ENCODE measurements at regions not wholly inside any gene's neighbourhood (a gene's known extent, or its start where the extent isn't known, plus 50 kb on each side); places are given as distances from the start of the nearest gene placed in this dataset.

GRCh38 chr9:107638521-107639310 lies 149.1 kb upstream of the KLF4 start:
- DNase-seq = peak; percentile 88
- Histone ChIP-seq H3K9me3 (no peaks in the 10 kb centered on the region), H3K4me1 (peaks cover 11 to 23% (median 17%) of the 10 kb centered on the region in 4 donors), H3K36me3 (no peaks in the 10 kb centered on the region), H3K4me3 (peak overlapping the region in 3 of 4 donors; percentile 37 to 53 (median 38)), H3K27ac (peak overlapping the region; percentile 84 to 97 (median 92)), H3K27me3 (no peaks in the 10 kb centered on the region)
- TF ChIP-seq CTCF (IDR thresholded peaks at IDR 0.05) (no peak), EP300 (IDR thresholded peaks at IDR 0.05; ENCODE audit: low read depth) (no peak), POLR2A (IDR thresholded peaks at IDR 0.05) (peak; percentile 62), POLR2AphosphoS5 (IDR thresholded peaks at IDR 0.05) (peak; percentile 53 to 82 (median 80))
- intact Hi-C loops (cut with DNase I; ENCODE audit: low total_unique reads) = loop anchor here (2.0 to 5.0 kb wide), 2 partner anchors 112 to 1749 kb away; no protein-coding TSS in a partner anchor
- 15 to 20% methylated on average over 6 to 7 of the region's 7 CpGs for WGBS, 2 donors (ENCODE audit: low coverage in 1 of 2)
- in situ Hi-C loops (cut with MboI; ENCODE audit: low pct_ligation_motif_present in 1 of 4, low pct_unique_long_range_greater_than_20kb in 1 of 4, low sequenced_read_pairs in 3 of 4) = no loop called here

- DNase-seq = peak; percentile 80
- intact Hi-C loops (cut with DNase I; ENCODE audit: low total_unique reads) (loop anchor here (2.0 to 5.0 kb wide), 3 partner anchors 113 to 1750 kb away; no protein-coding TSS in a partner anchor), in situ Hi-C loops (cut with MboI; ENCODE audit: low pct_ligation_motif_present in 1 of 4, low pct_unique_long_range_greater_than_20kb in 1 of 4, low sequenced_read_pairs in 3 of 4) (no loop called here)
- peaks cover 11 to 23% (median 17%) of the 10 kb centered on the region in 4 donors for H3K4me1 ChIP-seq
- H3K9me3 ChIP-seq = no peaks in the 10 kb centered on the region
- WGBS, 2 donors (ENCODE audit: low coverage in 1 of 2) = 0 to 15% methylated on average over 3 to 67 of the region's 67 CpGs
- peak overlapping the region; percentile 1 to 53 (median 38) for H3K4me3 ChIP-seq
- no peaks in the 10 kb centered on the region for H3K36me3 ChIP-seq
- TF ChIP-seq POLR2AphosphoS5 (IDR thresholded peaks at IDR 0.05) = peak; percentile 95 to 97 (median 96)
- TF ChIP-seq CTCF (IDR thresholded peaks at IDR 0.05) = peak in 2 of 5 experiments; percentile 21 to 22
- no peak for TF ChIP-seq EP300 (IDR thresholded peaks at IDR 0.05; ENCODE audit: low read depth)
- peak; percentile 90 for TF ChIP-seq POLR2A (IDR thresholded peaks at IDR 0.05)
- no peaks in the 10 kb centered on the region for H3K27me3 ChIP-seq
- peak overlapping the region; percentile 84 to 97 (median 92) for H3K27ac ChIP-seq
Measured at GRCh38 chr9:107637421-107638420, 148.2 kb upstream of the KLF4 start.

- Histone ChIP-seq H3K9me3 (no peaks in the 10 kb centered on the region), H3K27me3 (no peaks in the 10 kb centered on the region), H3K27ac (peak overlapping the region; percentile 84 to 97 (median 92)), H3K4me1 (peaks cover 11 to 23% (median 17%) of the 10 kb centered on the region in 4 donors), H3K36me3 (no peaks in the 10 kb centered on the region), H3K4me3 (peak overlapping the region in 1 of 4 donors; percentile 53)
- 65 to 81% methylated on average over 2 to 5 of the region's 5 CpGs for WGBS, 2 donors (ENCODE audit: low coverage in 1 of 2)
- intact Hi-C loops (cut with DNase I; ENCODE audit: low total_unique reads) (loop anchor here (2.0 to 5.0 kb wide), 2 partner anchors 146 to 1751 kb away; no protein-coding TSS in a partner anchor), in situ Hi-C loops (cut with MboI; ENCODE audit: low pct_ligation_motif_present in 1 of 4, low pct_unique_long_range_greater_than_20kb in 1 of 4, low sequenced_read_pairs in 3 of 4) (no loop called here)
- no peak for DNase-seq
- TF ChIP-seq EP300 (IDR thresholded peaks at IDR 0.05; ENCODE audit: low read depth) = no peak
- TF ChIP-seq POLR2AphosphoS5 (IDR thresholded peaks at IDR 0.05) = no peak
- TF ChIP-seq POLR2A (IDR thresholded peaks at IDR 0.05) = no peak
- TF ChIP-seq CTCF (IDR thresholded peaks at IDR 0.05) = no peak
Measured at GRCh38 chr9:107636571-107637381, 147.2 kb upstream of the KLF4 start.

Measured in transverse colon (tissue), 4 donors.